HG03175 (cell line): ENCODE measurements at regions not wholly inside any gene's neighbourhood (a gene's known extent, or its start where the extent isn't known, plus 50 kb on each side); places are given as distances from the start of the nearest gene placed in this dataset.

Experiments
- ATAC-seq: cut with Tn5 transposase; IDR thresholded peaks from one replicate; pipeline ENCODE4 v1.9.1; 2021; ENCODE audit warnings: mild to moderate bottlenecking, moderate library complexity; ENCODE audit not compliant: unreplicated experiment

DNA sequence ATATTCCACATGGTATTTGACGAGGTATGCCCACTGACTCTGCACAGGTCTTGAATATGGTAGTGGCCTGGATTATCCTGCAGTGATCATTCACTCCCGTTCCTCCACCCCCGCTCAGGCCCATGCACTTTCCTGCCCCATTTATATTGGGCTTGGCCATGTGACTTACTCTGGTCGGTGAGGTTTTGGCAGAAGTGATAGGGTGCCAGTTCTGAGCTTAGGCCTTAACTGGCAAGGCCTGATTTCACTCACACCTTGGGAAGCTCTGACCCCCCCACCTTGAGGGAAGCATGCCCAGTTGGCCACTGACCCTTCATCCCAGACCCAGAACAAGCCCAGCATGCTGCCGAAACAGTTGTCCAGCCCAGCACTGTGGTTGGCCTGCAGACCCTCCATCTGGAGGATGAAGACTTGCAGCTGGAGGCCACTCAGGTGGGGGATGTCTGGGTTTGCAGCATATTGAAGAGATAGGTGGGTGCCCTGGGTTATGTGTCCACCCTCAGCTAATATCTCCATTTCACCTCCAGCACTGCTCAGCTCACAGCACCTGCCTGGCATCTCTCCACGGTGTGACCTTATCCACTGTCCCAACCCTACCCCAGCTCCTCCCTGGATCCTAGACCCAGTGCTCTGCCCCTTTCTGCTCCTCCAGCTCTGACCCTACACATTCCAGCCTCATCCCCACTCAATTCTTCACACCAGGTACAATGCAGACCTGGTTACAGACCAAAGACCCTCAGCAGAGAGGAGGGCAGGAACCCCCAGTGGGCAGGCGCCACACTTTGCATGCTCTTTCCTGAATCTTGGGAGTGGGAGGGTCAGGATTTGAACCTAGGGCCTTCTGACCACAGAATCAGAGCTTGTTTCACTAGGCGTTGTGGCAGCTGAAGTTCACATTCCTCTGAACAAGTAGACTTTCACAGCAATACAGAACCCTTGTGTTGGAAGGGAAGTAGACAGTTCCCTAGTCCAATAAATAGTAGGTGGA is 138.1 kb upstream of the CHST15 start:
- ATAC-seq: peak; percentile 61

DNA sequence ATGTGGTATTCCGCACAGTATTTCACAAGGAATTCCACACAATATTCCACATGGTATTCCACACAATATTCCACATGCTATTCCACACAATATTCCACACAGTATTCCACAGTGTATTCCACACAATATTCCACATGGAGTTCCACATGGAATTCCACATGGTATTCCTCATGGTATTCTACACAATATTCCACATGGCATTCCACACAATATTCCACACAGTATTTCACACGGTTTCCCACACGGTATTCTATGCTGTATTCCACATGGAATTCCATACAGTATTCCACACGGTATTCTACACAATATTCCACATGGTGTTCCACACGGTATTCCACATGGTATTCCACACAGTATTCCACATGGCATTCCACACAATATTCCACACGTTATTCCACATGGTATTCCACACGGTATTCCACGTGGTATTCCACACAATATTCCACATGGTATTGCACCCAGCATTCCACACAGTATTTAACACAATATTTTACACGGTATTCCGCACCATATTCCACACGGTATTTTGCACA is 137.3 kb upstream of the CHST15 start:
- no peak for ATAC-seq

DNA sequence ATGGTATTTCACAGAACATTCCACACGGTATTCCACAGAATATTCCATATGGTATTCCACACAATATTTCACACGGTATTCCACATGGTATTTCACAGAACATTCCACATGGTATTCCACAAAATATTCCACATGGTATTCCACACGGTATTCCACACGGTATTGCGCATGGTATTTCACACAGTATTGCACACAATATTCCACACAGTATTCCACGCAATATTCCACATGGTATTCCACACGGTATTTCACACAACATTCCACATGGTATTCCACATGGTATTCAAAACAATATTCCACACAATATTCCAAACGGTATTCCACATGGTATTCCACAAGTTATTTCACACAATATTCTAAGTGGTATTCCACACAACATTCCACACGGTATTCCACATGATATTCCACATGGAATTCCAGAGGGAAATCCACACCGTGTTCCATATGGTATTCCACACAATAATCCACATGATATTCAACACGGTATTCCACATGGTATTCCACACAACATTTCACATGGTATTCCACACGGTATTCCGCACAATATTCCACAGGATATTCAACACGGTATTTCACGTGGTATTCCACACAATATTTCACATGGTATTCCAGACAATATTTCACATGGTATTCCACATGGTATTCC is 136.7 kb upstream of the CHST15 start:
- ATAC-seq: no peak

- no peak for ATAC-seq
Measured at GRCh38 chr10:124229201-124229988, 136.0 kb upstream of the CHST15 start.

DNA sequence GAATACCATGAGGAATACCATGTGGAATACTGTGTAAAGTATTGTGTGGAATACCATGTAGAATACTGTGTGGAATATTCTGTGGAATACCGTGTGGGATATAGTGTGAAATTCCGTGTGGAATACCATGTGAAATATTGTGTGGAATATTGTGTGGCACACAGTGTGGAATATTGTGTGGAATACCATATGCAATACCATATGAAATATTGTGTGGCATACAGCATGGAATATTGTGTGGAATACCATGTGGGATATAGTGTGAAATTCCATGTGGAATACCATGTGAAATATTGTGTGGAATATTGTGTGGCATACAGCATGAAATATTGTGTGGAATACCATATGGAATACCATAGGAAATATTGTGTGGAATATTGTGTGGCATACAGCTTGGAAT is 135.1 kb upstream of the CHST15 start:
- no peak for ATAC-seq

GRCh38 chr10:124227988-124228387 is 134.6 kb upstream of the CHST15 start:
- no peak for ATAC-seq

- ATAC-seq: no peak
Measured at GRCh38 chr10:124227055-124227975, 133.9 kb upstream of the CHST15 start.

GRCh38 chr10:124226271-124227054 is 133.1 kb upstream of the CHST15 start:
- no peak for ATAC-seq

- ATAC-seq: peak; percentile 24
Measured at GRCh38 chr10:124225467-124226270, 132.3 kb upstream of the CHST15 start.

- ATAC-seq: no peak
Measured at GRCh38 chr10:124225029-124225466, 131.7 kb upstream of the CHST15 start.

DNA sequence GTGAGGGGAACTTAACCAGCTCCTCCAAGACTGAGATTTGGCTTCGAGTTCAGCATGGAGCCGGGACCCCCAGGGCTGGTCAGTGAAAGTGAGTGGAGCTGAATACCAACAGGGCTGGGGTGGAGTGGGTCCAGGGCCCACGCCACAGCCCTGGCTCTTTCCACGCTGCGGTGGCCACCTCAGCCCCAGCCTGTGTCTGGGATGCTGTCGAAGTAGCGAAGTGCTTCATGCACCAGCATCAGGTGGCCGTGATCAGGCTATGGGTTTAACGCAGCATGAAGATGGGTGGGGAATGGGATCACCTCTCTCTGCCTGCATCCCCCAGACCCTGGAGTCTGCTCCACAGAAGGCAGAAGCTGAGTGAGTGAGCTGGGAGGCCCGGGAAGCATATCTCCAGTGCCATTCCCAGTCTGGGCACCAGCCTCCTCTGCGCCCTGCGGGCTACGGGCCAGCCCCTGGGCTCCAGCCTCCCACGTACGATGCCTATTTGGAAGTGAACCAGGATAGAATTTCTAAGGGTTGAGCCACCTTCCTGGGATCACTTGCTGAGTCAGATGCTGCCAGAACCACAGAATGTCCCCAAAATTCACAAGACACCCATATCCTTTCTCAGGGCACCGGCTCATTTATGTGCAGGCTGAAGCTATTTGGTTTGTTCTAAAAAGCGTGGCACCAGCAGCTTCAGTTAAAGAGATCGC is 131.1 kb upstream of the CHST15 start:
- ATAC-seq: no peak

DNA sequence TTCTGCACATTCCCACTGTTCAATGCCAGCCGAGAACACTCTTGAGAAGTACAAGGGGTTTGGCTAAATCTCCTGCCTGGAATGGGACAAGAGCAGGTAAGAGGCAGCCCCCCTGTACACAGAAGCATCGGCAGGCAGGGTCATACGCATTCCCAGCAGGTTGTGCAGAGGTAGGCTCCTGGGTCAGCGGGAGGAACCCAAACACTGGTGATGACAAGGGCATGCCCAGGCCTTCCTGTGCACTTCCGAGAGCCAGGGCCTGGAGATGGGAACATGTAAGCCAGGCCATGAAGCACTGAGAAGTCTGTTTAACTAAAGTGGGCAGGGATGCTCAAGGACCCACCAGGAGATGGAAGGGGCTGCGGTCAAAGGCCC is 130.3 kb upstream of the CHST15 start:
- no peak for ATAC-seq

GRCh38 chr10:124222988-124223710 is 129.8 kb upstream of the CHST15 start:
- ATAC-seq: no peak

- no peak for ATAC-seq
Measured at GRCh38 chr10:124222318-124222987, 129.1 kb upstream of the CHST15 start.

DNA sequence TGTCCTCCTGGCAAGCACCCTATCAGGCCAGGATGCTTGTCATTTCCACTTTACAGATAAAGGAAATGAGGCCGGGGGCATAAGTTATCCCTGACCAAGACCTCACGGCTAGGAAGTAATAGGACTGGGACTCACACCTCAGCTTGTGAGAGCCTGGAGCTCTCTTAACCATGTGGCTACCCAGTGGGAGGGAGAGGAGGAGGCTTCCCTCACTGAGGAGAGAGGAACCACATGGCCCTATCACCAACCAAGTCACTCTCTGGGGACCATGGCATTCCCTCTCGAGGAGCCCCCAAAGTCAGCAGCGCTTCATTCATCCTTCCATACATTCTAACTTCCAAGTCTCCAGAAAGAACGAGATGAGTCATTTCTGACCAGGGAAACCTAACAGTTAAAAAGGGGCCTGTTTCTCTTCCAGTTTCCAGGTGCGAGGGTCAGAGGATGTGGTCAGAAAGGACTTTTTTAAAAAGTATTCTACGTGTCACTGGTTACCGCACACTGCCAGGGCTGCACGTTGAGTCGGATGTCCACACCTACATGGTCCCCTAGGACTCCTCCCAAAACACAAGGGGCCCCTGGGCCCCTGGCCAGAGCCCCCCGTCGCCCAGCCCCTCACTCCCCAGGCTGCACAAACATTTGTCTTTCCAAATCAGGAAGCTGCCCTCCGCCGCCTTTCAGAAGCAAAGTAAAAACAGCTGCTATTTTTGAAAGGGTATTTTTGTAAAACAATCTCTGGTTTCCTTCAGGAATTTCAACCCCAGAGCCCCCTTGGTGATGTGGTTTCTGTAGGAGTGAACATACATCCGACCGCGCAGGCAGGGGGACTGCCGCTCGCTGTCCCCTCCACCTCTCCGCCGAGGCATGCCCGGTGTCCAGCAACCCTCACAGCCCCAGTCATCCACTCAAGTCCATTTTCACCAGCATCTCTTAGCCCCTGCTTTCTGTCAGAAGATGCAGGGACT is 128.2 kb upstream of the CHST15 start:
- peak; percentile 74 for ATAC-seq
